Activated T-helper 17 cell treated with anti-CD3 and anti-CD28 coated beads, Interleukin-2, amount 50 U/mL, for 72 hours (primary cell): ENCODE measurements at regions not wholly inside any gene's neighbourhood (a gene's known extent, or its start where the extent isn't known, plus 50 kb on each side); places are given as distances from the start of the nearest gene placed in this dataset.
A peak's percentile ranks its signal among the peaks of the same experiment; 100 is the strongest.
"Not testable (repeated sequence)": the region's sequence is repeated elsewhere in the genome, so short reads cannot be mapped to it uniquely, and the experiment has no call there.

ENCODE experiments used
- ATAC-seq: fragments of 150-1000 bp; cut with Tn5 transposase; replicated peaks from 2 replicates; pipeline ENCODE4 v1.10.0; 2021; ENCODE audit warnings: mild to moderate bottlenecking, moderate library complexity
- H3K27ac Mint-ChIP-seq: one replicate; pipeline ENCODE4 v1.8.0; 2022; ENCODE audit warnings: mixed read lengths
- H3K27me3 Mint-ChIP-seq: one replicate; pipeline ENCODE4 v1.8.0; 2022; ENCODE audit warnings: mixed read lengths
- H3K36me3 Mint-ChIP-seq: one replicate; pipeline ENCODE4 v1.8.0; 2022; ENCODE audit warnings: low read depth, mild to moderate bottlenecking, mixed read lengths
- H3K4me1 Mint-ChIP-seq: one replicate; pipeline ENCODE4 v1.8.0; 2022; ENCODE audit warnings: mixed read lengths
- H3K4me3 Mint-ChIP-seq: one replicate; pipeline ENCODE4 v1.8.0; 2022; ENCODE audit warnings: mild to moderate bottlenecking, mixed read lengths
- H3K9me3 Mint-ChIP-seq: one replicate; pipeline ENCODE4 v1.8.0; 2022; ENCODE audit warnings: mixed read lengths

GRCh38 chr10:28354511-28354910 lies 51.6 kb upstream of the MPP7 start:
- no peak for ATAC-seq
- H3K36me3 Mint-ChIP-seq: no peaks in the 10 kb centered on the region
- H3K4me1 Mint-ChIP-seq: no peaks in the 10 kb centered on the region
- no peaks in the 10 kb centered on the region for H3K27me3 Mint-ChIP-seq
- no peak overlapping the region for H3K27ac Mint-ChIP-seq
- H3K4me3 Mint-ChIP-seq: no peak overlapping the region
- no peaks in the 10 kb centered on the region for H3K9me3 Mint-ChIP-seq

GRCh38 chr10:28355376-28355775 lies 52.5 kb upstream of the MPP7 start:
- Mint-ChIP-seq H3K9me3 (no peaks in the 10 kb centered on the region), H3K36me3 (no peaks in the 10 kb centered on the region), H3K27ac (no peak overlapping the region), H3K27me3 (no peaks in the 10 kb centered on the region), H3K4me3 (no peak overlapping the region), H3K4me1 (no peaks in the 10 kb centered on the region)
- ATAC-seq: no peak

DNA sequence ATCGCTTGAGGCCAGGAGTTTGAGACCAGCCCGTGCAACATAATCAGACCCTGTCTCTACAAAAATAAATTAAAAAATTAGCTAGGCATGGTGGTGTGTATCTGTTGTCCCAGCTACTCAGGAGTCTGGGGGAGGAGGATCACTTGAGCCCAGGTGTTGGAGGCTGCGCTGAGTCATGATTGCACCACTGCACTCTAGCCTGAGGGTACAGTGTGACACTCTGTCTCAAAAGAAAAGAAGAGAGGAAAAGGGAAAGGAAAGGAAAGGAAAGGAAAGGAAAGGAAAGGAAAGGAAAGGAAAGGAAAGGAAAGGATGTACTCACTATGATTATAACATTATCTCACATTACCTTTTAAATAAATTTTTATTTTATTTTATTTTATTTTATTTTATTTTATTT lies 56.5 kb upstream of the MPP7 start:
- Mint-ChIP-seq H3K4me3 (no peak overlapping the region), H3K36me3 (no peaks in the 10 kb centered on the region), H3K9me3 (no peaks in the 10 kb centered on the region), H3K27me3 (no peaks in the 10 kb centered on the region), H3K27ac (no peak overlapping the region), H3K4me1 (no peaks in the 10 kb centered on the region)
- no peak for ATAC-seq

DNA sequence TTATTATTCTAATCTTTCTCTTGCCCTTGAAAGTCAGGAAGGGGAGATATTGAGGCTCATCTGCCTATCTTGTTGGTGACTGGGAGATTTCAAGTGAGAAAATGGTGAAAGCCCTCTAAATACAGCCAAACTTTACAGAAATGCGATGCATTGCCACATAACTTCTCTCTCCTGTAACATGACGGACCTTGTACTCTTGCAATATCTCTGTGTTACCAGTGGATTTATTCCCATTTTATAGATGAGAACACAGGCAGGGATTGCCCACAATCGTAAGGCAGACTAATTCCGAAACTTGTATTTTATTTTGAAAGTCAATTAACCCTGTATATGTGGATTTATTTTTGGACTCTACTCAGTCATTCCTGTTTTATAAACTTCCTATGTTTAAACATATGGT lies 57.3 kb upstream of the MPP7 start:
- H3K27ac Mint-ChIP-seq: no peak overlapping the region
- ATAC-seq: no peak
- H3K27me3 Mint-ChIP-seq: no peaks in the 10 kb centered on the region
- H3K36me3 Mint-ChIP-seq: no peaks in the 10 kb centered on the region
- no peaks in the 10 kb centered on the region for H3K9me3 Mint-ChIP-seq
- no peak overlapping the region for H3K4me3 Mint-ChIP-seq
- peaks cover under 1% of the 10 kb centered on the region for H3K4me1 Mint-ChIP-seq

DNA sequence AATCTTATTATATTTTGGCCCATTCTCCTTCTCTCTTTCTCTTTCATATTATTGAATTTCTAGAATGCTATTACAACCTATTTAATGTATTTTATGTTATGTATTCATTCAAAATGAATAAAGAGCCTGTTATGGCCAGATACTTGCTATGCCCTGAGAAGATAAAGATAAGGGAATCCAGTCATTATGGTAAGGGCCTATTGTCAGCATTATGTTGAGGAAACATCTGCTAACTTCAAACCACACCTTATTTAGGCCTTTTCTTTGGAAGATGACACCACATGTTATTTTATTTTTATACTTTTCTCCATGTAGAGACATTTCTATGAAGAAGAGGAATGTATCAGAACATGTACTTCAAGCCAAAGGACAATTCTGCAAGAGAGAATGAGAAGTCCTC lies 60.5 kb upstream of the MPP7 start:
- Mint-ChIP-seq H3K36me3 (no peaks in the 10 kb centered on the region), H3K4me1 (peaks cover 16% of the 10 kb centered on the region), H3K27ac (no peak overlapping the region), H3K4me3 (no peak overlapping the region), H3K9me3 (no peaks in the 10 kb centered on the region), H3K27me3 (no peaks in the 10 kb centered on the region)
- ATAC-seq: no peak

DNA sequence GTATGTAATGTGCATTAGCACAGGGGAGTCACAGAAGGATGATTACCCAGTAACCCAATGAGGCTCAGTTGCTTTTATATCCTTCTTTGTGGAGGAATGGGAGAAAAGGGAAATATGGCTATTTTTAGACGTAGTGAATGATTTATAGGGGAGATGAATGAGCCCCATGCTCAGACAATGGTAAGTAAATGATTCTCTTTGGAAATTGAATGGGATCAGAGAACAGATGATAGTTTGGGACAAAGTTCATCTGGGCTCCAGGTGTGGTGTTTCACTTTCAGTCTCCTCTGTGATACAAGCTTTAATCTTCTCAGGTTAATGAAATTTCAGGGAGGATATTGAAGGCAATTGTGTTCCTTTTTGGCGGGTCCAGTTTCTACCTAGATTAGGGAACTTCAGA lies 63.0 kb upstream of the MPP7 start:
- ATAC-seq: no peak
- Mint-ChIP-seq H3K27me3 (no peaks in the 10 kb centered on the region), H3K36me3 (no peaks in the 10 kb centered on the region), H3K27ac (peak overlapping the region; percentile 23), H3K9me3 (no peaks in the 10 kb centered on the region), H3K4me3 (peak overlapping the region; percentile 56), H3K4me1 (peaks cover 18% of the 10 kb centered on the region)

- no peak for ATAC-seq
- Mint-ChIP-seq H3K4me1 (peaks cover 18% of the 10 kb centered on the region), H3K4me3 (no peak overlapping the region), H3K27ac (no peak overlapping the region), H3K9me3 (no peaks in the 10 kb centered on the region), H3K36me3 (no peaks in the 10 kb centered on the region), H3K27me3 (no peaks in the 10 kb centered on the region)
Observed at GRCh38 chr10:28366994-28367393, 64.1 kb upstream of the MPP7 start.

DNA sequence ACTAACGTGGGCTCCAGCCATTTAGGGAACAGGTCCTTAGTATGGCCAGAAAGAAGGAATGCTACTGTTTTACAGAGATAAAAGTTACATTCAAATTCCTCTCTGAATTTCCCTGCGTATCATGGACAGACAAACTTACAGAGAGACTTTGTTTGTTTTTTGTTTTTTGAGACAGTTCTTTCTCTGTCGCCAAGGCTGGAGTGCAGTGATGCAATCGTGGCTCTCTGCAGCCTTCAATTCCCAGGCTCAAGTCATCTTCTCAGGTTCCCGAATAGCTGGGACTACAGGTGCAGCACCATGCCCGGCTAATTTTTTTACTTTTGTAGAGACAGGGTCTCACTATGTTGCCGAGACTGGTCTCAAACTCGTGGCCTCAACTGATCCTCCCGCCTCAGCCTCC lies 64.5 kb upstream of the MPP7 start:
- H3K27ac Mint-ChIP-seq: peak overlapping the region; percentile 20
- H3K4me3 Mint-ChIP-seq: peak overlapping the region; percentile 58
- no peaks in the 10 kb centered on the region for H3K9me3 Mint-ChIP-seq
- peaks cover 18% of the 10 kb centered on the region for H3K4me1 Mint-ChIP-seq
- no peak for ATAC-seq
- no peaks in the 10 kb centered on the region for H3K27me3 Mint-ChIP-seq
- H3K36me3 Mint-ChIP-seq: no peaks in the 10 kb centered on the region

DNA sequence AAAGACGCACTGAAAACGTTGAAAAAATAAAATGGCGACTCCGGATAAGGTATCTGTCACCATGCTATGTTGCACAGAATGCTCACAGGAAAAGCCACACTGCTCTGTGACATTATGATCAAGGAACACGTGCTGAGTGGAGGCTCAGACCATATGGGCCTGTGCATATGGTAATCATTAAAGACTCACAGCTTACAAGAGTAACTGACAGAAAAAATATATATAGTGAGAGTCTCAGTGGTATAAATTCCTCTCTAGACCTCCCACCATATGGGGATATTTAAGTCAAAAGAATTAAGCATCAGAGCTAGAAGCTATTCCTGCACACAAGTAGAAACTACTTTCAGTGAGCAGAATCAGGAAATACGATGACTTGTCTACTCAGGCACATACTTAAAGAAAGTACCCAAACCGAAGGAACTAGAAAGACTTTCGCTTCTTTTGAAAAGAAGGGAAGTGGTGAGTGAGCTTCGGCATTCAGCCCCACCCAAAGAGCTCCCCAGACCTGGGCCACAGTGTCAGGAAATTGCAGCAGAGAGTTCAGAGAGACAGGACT lies 65.1 kb upstream of the MPP7 start:
- H3K27ac Mint-ChIP-seq: peak overlapping the region; percentile 20
- no peaks in the 10 kb centered on the region for H3K36me3 Mint-ChIP-seq
- ATAC-seq: peak; percentile 94
- no peaks in the 10 kb centered on the region for H3K27me3 Mint-ChIP-seq
- H3K9me3 Mint-ChIP-seq: no peaks in the 10 kb centered on the region
- H3K4me1 Mint-ChIP-seq: peaks cover 18% of the 10 kb centered on the region
- peak overlapping the region; percentile 58 for H3K4me3 Mint-ChIP-seq

- H3K4me3 Mint-ChIP-seq: no peak overlapping the region
- H3K9me3 Mint-ChIP-seq: no peaks in the 10 kb centered on the region
- no peak overlapping the region for H3K27ac Mint-ChIP-seq
- peaks cover 17% of the 10 kb centered on the region for H3K4me1 Mint-ChIP-seq
- no peaks in the 10 kb centered on the region for H3K36me3 Mint-ChIP-seq
- H3K27me3 Mint-ChIP-seq: no peaks in the 10 kb centered on the region
- no peak for ATAC-seq
Observed at GRCh38 chr10:28370107-28370835, 67.4 kb upstream of the MPP7 start.

- H3K4me1 Mint-ChIP-seq, H3K36me3 Mint-ChIP-seq, H3K4me3 Mint-ChIP-seq, H3K9me3 Mint-ChIP-seq, ATAC-seq, H3K27ac Mint-ChIP-seq, H3K27me3 Mint-ChIP-seq: not testable (repeated sequence)
Observed at GRCh38 chr10:28371638-28372037, 68.8 kb upstream of the MPP7 start.

GRCh38 chr10:28374036-28374435 lies 71.2 kb upstream of the MPP7 start:
- ATAC-seq: no peak
- H3K4me3 Mint-ChIP-seq: no peak overlapping the region
- H3K36me3 Mint-ChIP-seq: no peaks in the 10 kb centered on the region
- no peak overlapping the region for H3K27ac Mint-ChIP-seq
- H3K9me3 Mint-ChIP-seq: no peaks in the 10 kb centered on the region
- H3K27me3 Mint-ChIP-seq: no peaks in the 10 kb centered on the region
- H3K4me1 Mint-ChIP-seq: no peaks in the 10 kb centered on the region

- no peak overlapping the region for H3K4me3 Mint-ChIP-seq
- H3K36me3 Mint-ChIP-seq: no peaks in the 10 kb centered on the region
- peaks cover 3% of the 10 kb centered on the region for H3K4me1 Mint-ChIP-seq
- no peaks in the 10 kb centered on the region for H3K9me3 Mint-ChIP-seq
- H3K27me3 Mint-ChIP-seq: no peaks in the 10 kb centered on the region
- ATAC-seq: no peak
- H3K27ac Mint-ChIP-seq: no peak overlapping the region
Observed at GRCh38 chr10:28375399-28376354, 72.8 kb upstream of the MPP7 start.

DNA sequence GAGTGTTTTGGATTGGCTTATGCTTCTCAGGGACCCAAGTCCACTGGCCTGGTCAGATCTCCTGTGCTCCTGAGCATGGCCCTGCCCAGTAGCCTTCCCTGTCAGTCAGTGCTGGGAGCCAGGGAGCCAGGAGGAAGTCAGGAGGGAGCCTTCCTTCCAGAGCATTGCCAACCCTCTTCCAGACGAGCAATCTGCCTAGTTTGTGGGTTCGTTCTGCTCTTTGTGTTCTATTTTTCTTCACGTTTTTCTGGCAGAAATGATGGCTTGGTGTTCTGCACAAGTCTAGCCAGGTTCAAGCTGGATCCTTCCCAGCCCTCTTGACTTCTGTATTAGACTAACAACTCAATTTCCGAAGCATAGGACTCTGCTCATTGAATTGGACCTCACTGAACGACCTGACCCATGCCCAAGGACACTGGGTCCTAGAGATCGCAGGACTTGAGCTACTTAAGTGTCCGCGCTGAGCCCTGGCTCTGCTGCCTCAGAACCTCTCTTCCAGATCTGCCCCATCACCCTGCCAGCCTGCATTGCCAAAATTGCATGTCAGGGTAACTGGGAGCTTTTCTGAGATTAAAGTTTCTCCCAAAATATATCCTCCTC lies 76.2 kb upstream of the MPP7 start:
- Mint-ChIP-seq H3K36me3 (no peaks in the 10 kb centered on the region), H3K4me1 (peaks cover 11% of the 10 kb centered on the region), H3K27me3 (no peaks in the 10 kb centered on the region), H3K27ac (no peak overlapping the region), H3K4me3 (no peak overlapping the region), H3K9me3 (no peaks in the 10 kb centered on the region)
- no peak for ATAC-seq
